ENCODE measurements at regions not wholly inside any gene's neighbourhood (a gene's known extent, or its start where the extent isn't known, plus 50 kb on each side); places are given as distances from the start of the nearest gene placed in this dataset.

- TF ChIP-seq CTCF (IDR thresholded peaks at IDR 0.05): no peak
- no peak for TF ChIP-seq POLR2A (IDR thresholded peaks at IDR 0.05)
- TF ChIP-seq POLR2AphosphoS5 (IDR thresholded peaks at IDR 0.05): no peak
- no peak for TF ChIP-seq EP300 (IDR thresholded peaks at IDR 0.05; ENCODE audit: low read depth)
Observed at GRCh38 chr12:91252341-91252740, 69.7 kb upstream of the DCN start.
